ENCODE measurements at regions not wholly inside any gene's neighbourhood (a gene's known extent, or its start where the extent isn't known, plus 50 kb on each side); places are given as distances from the start of the nearest gene placed in this dataset.

DNA sequence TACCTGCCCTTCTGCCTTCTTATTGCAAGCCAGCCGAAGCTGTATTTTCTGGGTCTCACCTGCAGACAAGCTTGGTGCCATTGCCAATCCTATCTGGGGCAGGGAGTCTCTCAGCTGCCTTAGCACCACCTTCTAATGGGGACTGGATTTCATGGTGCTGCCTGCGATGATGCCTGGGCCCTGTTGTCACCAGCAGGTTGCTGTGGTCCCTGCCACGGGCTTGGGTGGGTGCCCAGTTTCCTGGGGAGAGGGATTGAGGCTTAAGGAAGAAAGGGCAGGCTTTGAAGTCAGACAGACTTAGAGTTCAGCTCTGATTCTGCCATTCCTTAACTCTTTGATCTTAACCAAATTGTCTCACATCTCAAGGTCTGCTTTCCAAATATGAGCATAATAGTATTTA, 87.4 kb upstream of the CD96 start:
- no peak overlapping the region for H3K4me3 ChIP-seq
- no peaks in the 10 kb centered on the region for H3K9me3 ChIP-seq
- no peaks in the 10 kb centered on the region for H3K36me3 ChIP-seq
- no peaks in the 10 kb centered on the region for H3K4me1 ChIP-seq
- ATAC-seq, result no peak
- no peak for TF ChIP-seq EP300 (IDR thresholded peaks at IDR 0.05)
- TF ChIP-seq CTCF (IDR thresholded peaks at IDR 0.05), result no peak
- no peak for TF ChIP-seq POLR2AphosphoS5 (IDR thresholded peaks at IDR 0.05)
- TF ChIP-seq POLR2A (IDR thresholded peaks at IDR 0.05), result no peak
- no peaks in the 10 kb centered on the region for H3K27me3 ChIP-seq
- WGBS, 2 donors (ENCODE audit: low coverage in 1 of 2), result 75 to 89% methylated on average over 1 of the region's 3 CpGs
- no peak overlapping the region for H3K27ac ChIP-seq

- H3K9me3 ChIP-seq, result no peaks in the 10 kb centered on the region
- no peak overlapping the region for H3K4me3 ChIP-seq
- H3K36me3 ChIP-seq, result no peaks in the 10 kb centered on the region
- WGBS, 2 donors (ENCODE audit: low coverage in 1 of 2), result 34 to 46% methylated on average over 2 of the region's 2 CpGs
- H3K27me3 ChIP-seq, result no peaks in the 10 kb centered on the region
- TF ChIP-seq POLR2AphosphoS5 (IDR thresholded peaks at IDR 0.05) (no peak), CTCF (IDR thresholded peaks at IDR 0.05) (no peak), POLR2A (IDR thresholded peaks at IDR 0.05) (no peak), EP300 (IDR thresholded peaks at IDR 0.05) (no peak)
- H3K4me1 ChIP-seq, result no peaks in the 10 kb centered on the region
- no peak for ATAC-seq
- H3K27ac ChIP-seq, result no peak overlapping the region
These were observed 76.8 kb upstream of the CD96 start for GRCh38 chr3:111465081-111465670.

DNA sequence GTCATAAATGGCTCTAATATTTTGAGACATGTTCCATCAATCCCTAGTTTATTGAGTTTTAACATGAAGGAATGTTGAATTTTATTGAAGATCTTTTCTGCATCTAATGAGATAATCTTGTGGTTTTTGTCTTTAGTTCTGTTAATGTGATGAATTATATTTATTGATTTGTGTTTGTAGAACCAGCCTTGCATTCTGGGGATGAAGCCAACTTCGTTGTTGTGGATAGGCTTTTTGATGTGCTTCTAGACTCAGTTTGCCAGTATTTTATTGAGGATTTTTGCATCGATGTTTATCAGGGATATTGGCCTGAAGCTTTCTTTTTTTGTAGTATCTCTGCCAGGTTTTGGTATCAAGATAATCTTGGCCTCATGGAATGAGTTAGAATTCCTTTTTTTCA, 72.0 kb upstream of the CD96 start:
- 83 to 92% methylated on average over 2 of the region's 2 CpGs for WGBS, 2 donors (ENCODE audit: low coverage in 1 of 2)
- Histone ChIP-seq H3K27ac (no peak overlapping the region), H3K27me3 (no peaks in the 10 kb centered on the region), H3K4me3 (no peak overlapping the region), H3K9me3 (no peaks in the 10 kb centered on the region), H3K36me3 (no peaks in the 10 kb centered on the region), H3K4me1 (no peaks in the 10 kb centered on the region)
- TF ChIP-seq POLR2AphosphoS5 (IDR thresholded peaks at IDR 0.05) (no peak), CTCF (IDR thresholded peaks at IDR 0.05) (no peak), POLR2A (IDR thresholded peaks at IDR 0.05) (no peak), EP300 (IDR thresholded peaks at IDR 0.05) (no peak)
- no peak for ATAC-seq

DNA sequence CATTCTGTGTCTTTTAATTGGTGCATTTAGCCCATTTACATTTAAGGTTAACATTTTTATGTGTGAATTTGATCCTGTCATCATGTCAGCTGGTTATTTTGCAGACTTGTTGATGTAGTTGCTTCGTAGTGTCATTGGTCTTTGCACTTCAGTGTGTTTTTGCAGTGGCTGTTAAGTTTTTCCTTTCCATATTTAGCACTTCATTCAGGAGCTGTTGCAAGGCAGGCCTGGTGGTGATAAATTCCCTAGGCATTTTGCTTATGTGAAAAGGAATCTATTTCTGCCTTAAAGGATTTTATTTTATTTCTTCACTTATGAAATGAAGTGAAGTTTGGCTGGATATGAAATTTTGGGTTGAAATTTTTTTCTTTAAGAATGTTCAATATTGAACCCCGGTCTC, 70.2 kb upstream of the CD96 start:
- Histone ChIP-seq H3K4me1 (no peaks in the 10 kb centered on the region), H3K9me3 (no peaks in the 10 kb centered on the region), H3K27ac (no peak overlapping the region), H3K27me3 (no peaks in the 10 kb centered on the region), H3K36me3 (no peaks in the 10 kb centered on the region), H3K4me3 (no peak overlapping the region)
- no peak for ATAC-seq
- 75 to 100% methylated on average over 1 to 2 of the region's 2 CpGs for WGBS, 2 donors (ENCODE audit: low coverage in 1 of 2)
- TF ChIP-seq POLR2AphosphoS5 (IDR thresholded peaks at IDR 0.05) (no peak), EP300 (IDR thresholded peaks at IDR 0.05) (no peak), CTCF (IDR thresholded peaks at IDR 0.05) (no peak), POLR2A (IDR thresholded peaks at IDR 0.05) (no peak)

DNA sequence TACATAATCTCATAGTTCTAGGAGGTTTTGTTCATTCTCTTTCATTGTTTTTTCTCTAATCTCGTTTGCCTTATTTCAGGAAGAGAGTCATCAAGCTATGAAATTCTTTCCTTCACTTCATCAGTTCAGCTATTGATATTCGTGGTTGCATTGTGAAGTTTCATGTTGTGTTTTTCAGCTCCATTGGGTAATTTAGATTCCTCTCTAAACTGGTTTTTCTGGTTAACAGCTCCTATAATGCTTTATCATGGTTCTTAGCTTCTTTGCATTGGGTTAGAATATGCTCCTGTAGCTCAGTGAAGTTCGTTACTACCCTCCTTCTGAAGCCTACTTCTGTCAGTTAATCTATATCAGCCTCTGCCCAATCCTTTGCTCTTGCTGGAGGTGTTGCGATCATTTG, 69.4 kb upstream of the CD96 start:
- WGBS, 2 donors (ENCODE audit: low coverage in 1 of 2), result 76 to 84% methylated on average over 4 of the region's 4 CpGs
- Histone ChIP-seq H3K4me1 (no peaks in the 10 kb centered on the region), H3K27me3 (no peaks in the 10 kb centered on the region), H3K36me3 (no peaks in the 10 kb centered on the region), H3K9me3 (no peaks in the 10 kb centered on the region), H3K27ac (no peak overlapping the region), H3K4me3 (no peak overlapping the region)
- no peak for TF ChIP-seq POLR2AphosphoS5 (IDR thresholded peaks at IDR 0.05)
- TF ChIP-seq EP300 (IDR thresholded peaks at IDR 0.05), result no peak
- no peak for TF ChIP-seq CTCF (IDR thresholded peaks at IDR 0.05)
- TF ChIP-seq POLR2A (IDR thresholded peaks at IDR 0.05), result no peak
- ATAC-seq, result no peak
